HFFc6 (cell line): ENCODE measurements at regions not wholly inside any gene's neighbourhood (a gene's known extent, or its start where the extent isn't known, plus 50 kb on each side); places are given as distances from the start of the nearest gene placed in this dataset.
A peak's percentile ranks its signal among the peaks of the same experiment; 100 is the strongest.

Experiments
- DNase-seq: peaks from one replicate; pipeline ENCODE4 v3.0.0-alpha.2; 2018
- H3K27ac Mint-ChIP-seq: 2 replicates; pipeline ENCODE4 v1.8.0; 2020; ENCODE audit warnings: mild to moderate bottlenecking, mixed read lengths
- H3K27me3 Mint-ChIP-seq: 2 replicates; pipeline ENCODE4 v1.8.0; 2021; ENCODE audit warnings: mild to moderate bottlenecking, moderate library complexity, mixed read lengths; ENCODE audit not compliant: insufficient read depth
- H3K36me3 Mint-ChIP-seq: 2 replicates; pipeline ENCODE4 v1.8.0; 2021; ENCODE audit warnings: low read depth, mixed read lengths
- H3K4me1 Mint-ChIP-seq: 2 replicates; pipeline ENCODE4 v1.8.0; 2020; ENCODE audit warnings: low read depth, mixed read lengths
- H3K4me3 Mint-ChIP-seq: 2 replicates; pipeline ENCODE4 v1.8.0; 2020; ENCODE audit warnings: mild to moderate bottlenecking, moderate library complexity, mixed read lengths
- H3K9me3 Mint-ChIP-seq: 2 replicates; pipeline ENCODE4 v1.8.0; 2020; ENCODE audit warnings: mild to moderate bottlenecking, mixed read lengths
- CTCF ChIP-seq: fragments of 200-600 bp; sonication (generic); IDR thresholded peaks from 2 replicates; pipeline ENCODE4 v1.5.0; 2021; ENCODE audit warnings: antibody characterized with exemption, mild to moderate bottlenecking

- H3K36me3 Mint-ChIP-seq = no peaks in the 10 kb centered on the region
- H3K27ac Mint-ChIP-seq = no peak overlapping the region
- peaks cover 10% of the 10 kb centered on the region for H3K27me3 Mint-ChIP-seq
- peak; percentile 58; the same call in 1 of the 2 replicates for TF ChIP-seq CTCF
- DNase-seq = peak; percentile 28
- H3K4me3 Mint-ChIP-seq = no peak overlapping the region
- H3K4me1 Mint-ChIP-seq = no peaks in the 10 kb centered on the region
- no peaks in the 10 kb centered on the region for H3K9me3 Mint-ChIP-seq
These were observed 95.3 kb upstream of the TNFSF11 start for GRCh38 chr13:42478531-42479156.

- Mint-ChIP-seq H3K9me3 (no peaks in the 10 kb centered on the region), H3K27me3 (peaks cover 10% of the 10 kb centered on the region), H3K4me1 (peaks cover 16% of the 10 kb centered on the region), H3K27ac (no peak overlapping the region), H3K4me3 (no peak overlapping the region), H3K36me3 (no peaks in the 10 kb centered on the region)
- DNase-seq = no peak
- TF ChIP-seq CTCF = no peak
These were observed 89.6 kb upstream of the TNFSF11 start for GRCh38 chr13:42484386-42484785.

GRCh38 chr13:42485272-42485671 lies 88.7 kb upstream of the TNFSF11 start:
- Mint-ChIP-seq H3K27ac (no peak overlapping the region), H3K9me3 (no peaks in the 10 kb centered on the region), H3K36me3 (no peaks in the 10 kb centered on the region), H3K27me3 (peaks cover 3% of the 10 kb centered on the region; the same call in 1 of the 2 replicates), H3K4me1 (peaks cover 16% of the 10 kb centered on the region), H3K4me3 (no peak overlapping the region)
- no peak for TF ChIP-seq CTCF
- no peak for DNase-seq

- Mint-ChIP-seq H3K9me3 (no peaks in the 10 kb centered on the region), H3K4me3 (no peak overlapping the region), H3K27ac (no peak overlapping the region), H3K4me1 (peaks cover 16% of the 10 kb centered on the region), H3K36me3 (no peaks in the 10 kb centered on the region), H3K27me3 (peaks cover 11% of the 10 kb centered on the region; the same call in 1 of the 2 replicates)
- TF ChIP-seq CTCF = no peak
- DNase-seq = peak; percentile 55
These were observed 87.2 kb upstream of the TNFSF11 start for GRCh38 chr13:42486711-42487198.

GRCh38 chr13:42487221-42487620 lies 86.7 kb upstream of the TNFSF11 start:
- no peak overlapping the region for H3K4me3 Mint-ChIP-seq
- peaks cover 16% of the 10 kb centered on the region for H3K4me1 Mint-ChIP-seq
- H3K27ac Mint-ChIP-seq = no peak overlapping the region
- no peak for TF ChIP-seq CTCF
- H3K36me3 Mint-ChIP-seq = no peaks in the 10 kb centered on the region
- no peaks in the 10 kb centered on the region for H3K9me3 Mint-ChIP-seq
- peaks cover 11% of the 10 kb centered on the region; the same call in 1 of the 2 replicates for H3K27me3 Mint-ChIP-seq
- no peak for DNase-seq
